HEK293 (cell line): ENCODE measurements at regions not wholly inside any gene's neighbourhood (a gene's known extent, or its start where the extent isn't known, plus 50 kb on each side); places are given as distances from the start of the nearest gene placed in this dataset.
A peak's percentile ranks its signal among the peaks of the same experiment; 100 is the strongest.

Source experiments
- CTCF ChIA-PET: fragments of 350-600 bp; formaldehyde crosslinking; extraction: SDS; loops from one replicate; lab custom pipeline; 2021; ENCODE audit warnings: antibody characterized with exemption; lab: Yijun Ruan, JAX
- POLR2A ChIA-PET: fragments of 300-600 bp; formaldehyde crosslinking; extraction: SDS; loops from one replicate; lab custom pipeline; 2020; ENCODE audit warnings: antibody characterized with exemption, inconsistent platforms; lab: Yijun Ruan, JAX
- H3K27ac ChIP-seq: fragments of 200-500 bp; sonication (Bioruptor generic); 2 replicates; pipeline ENCODE4 v1.5.1; 2014; ENCODE audit warnings: low read depth, low read length, control low read depth, inconsistent platforms; ENCODE audit errors: extremely low read depth
- H3K36me3 ChIP-seq, 2 experiments: fragments of 200-500 bp in 1 of 2; sonication (Bioruptor generic) in 1 of 2; 1 replicate in 1 of 2; 2 replicates in 1 of 2; pipeline ENCODE4 v1.5.1; 2014 to 2017; ENCODE audit warnings: inconsistent platforms in 2 of 2, low read length in 2 of 2; ENCODE audit not compliant: control insufficient read depth in 2 of 2, insufficient read depth in 1 of 2
- H3K4me1 ChIP-seq: fragments of 200-500 bp; sonication (Bioruptor generic); 2 replicates; pipeline ENCODE4 v1.5.1; 2014; ENCODE audit warnings: mild to moderate bottlenecking, low read length, inconsistent platforms; ENCODE audit not compliant: control insufficient read depth, insufficient read depth
- H3K4me3 ChIP-seq: 2 replicates; pipeline ENCODE4 v1.5.1; 2011; ENCODE audit warnings: low read depth, mild to moderate bottlenecking, control low read depth, low read length, moderate library complexity
- H3K9me3 ChIP-seq: fragments of 200-500 bp; sonication (Bioruptor generic); 2 replicates; pipeline ENCODE4 v1.5.1; 2014; ENCODE audit warnings: low read depth, low read length, inconsistent platforms; ENCODE audit not compliant: control insufficient read depth, insufficient read depth
- GFI1B ChIP-seq: fragments of 450-650 bp; formaldehyde crosslinking; IDR thresholded peaks from 2 replicates; pipeline ENCODE4 v1.5.1; 2016; ENCODE audit warnings: missing biosample characterization, missing genetic modification characterization
- OVOL3 ChIP-seq: fragments of 450-650 bp; formaldehyde crosslinking; IDR thresholded peaks from 2 replicates; pipeline ENCODE4 v1.5.1; 2016; ENCODE audit warnings: missing biosample characterization, missing genetic modification characterization
- PBX3 ChIP-seq: sonication (generic); formaldehyde crosslinking; IDR thresholded peaks from 2 replicates; pipeline ENCODE4 v1.8.1; 2022; ENCODE audit warnings: mild to moderate bottlenecking, moderate library complexity, missing genetic modification reagents
- PRDM6 ChIP-seq: fragments of 450-650 bp; formaldehyde crosslinking; IDR thresholded peaks from 2 replicates; pipeline ENCODE4 v1.5.1; 2017; ENCODE audit warnings: missing biosample characterization, missing genetic modification characterization
- SALL2 ChIP-seq: fragments of 450-650 bp; formaldehyde crosslinking; IDR thresholded peaks from 2 replicates; pipeline ENCODE4 v1.5.0; 2017; ENCODE audit warnings: missing biosample characterization, mild to moderate bottlenecking, missing genetic modification characterization, borderline replicate concordance
- ZBTB1 ChIP-seq: fragments of 450-650 bp; formaldehyde crosslinking; IDR thresholded peaks from 2 replicates; pipeline ENCODE4 v1.5.1; 2016; ENCODE audit warnings: missing biosample characterization, missing genetic modification characterization
- ZBTB10 ChIP-seq: fragments of 450-650 bp; formaldehyde crosslinking; IDR thresholded peaks from 2 replicates; pipeline ENCODE4 v1.5.1; 2016; ENCODE audit warnings: missing biosample characterization, missing genetic modification characterization
- ZBTB48 ChIP-seq: fragments of 450-650 bp; formaldehyde crosslinking; IDR thresholded peaks from 2 replicates; pipeline ENCODE4 v1.5.1; 2016; ENCODE audit warnings: missing biosample characterization, missing genetic modification characterization
- ZNF132 ChIP-seq: fragments of 450-650 bp; formaldehyde crosslinking; IDR thresholded peaks from 2 replicates; pipeline ENCODE4 v1.5.1; 2017; ENCODE audit warnings: missing biosample characterization, missing genetic modification characterization, borderline replicate concordance
- ZNF133 ChIP-seq: fragments of 450-650 bp; formaldehyde crosslinking; IDR thresholded peaks from 2 replicates; pipeline ENCODE4 v1.5.1; 2016; ENCODE audit warnings: missing biosample characterization, missing genetic modification characterization
- ZNF155 ChIP-seq: fragments of 450-650 bp; formaldehyde crosslinking; IDR thresholded peaks from 2 replicates; pipeline ENCODE4 v1.5.1; 2016; ENCODE audit warnings: missing biosample characterization, missing genetic modification characterization
- ZNF24 ChIP-seq: fragments of 450-650 bp; formaldehyde crosslinking; IDR thresholded peaks from 2 replicates; pipeline ENCODE4 v1.5.1; 2016; ENCODE audit warnings: missing biosample characterization, missing genetic modification characterization
- ZNF302 ChIP-seq: fragments of 450-650 bp; formaldehyde crosslinking; IDR thresholded peaks from 2 replicates; pipeline ENCODE4 v1.5.1; 2016; ENCODE audit warnings: missing biosample characterization, missing genetic modification characterization, low read depth
- ZNF341 ChIP-seq: fragments of 450-650 bp; formaldehyde crosslinking; IDR thresholded peaks from 2 replicates; pipeline ENCODE4; 2016; ENCODE audit warnings: low read depth, missing biosample characterization, missing genetic modification characterization
- ZNF416 ChIP-seq: fragments of 450-650 bp; formaldehyde crosslinking; IDR thresholded peaks from 2 replicates; pipeline ENCODE4 v1.5.1; 2016; ENCODE audit warnings: missing biosample characterization, missing genetic modification characterization
- ZNF521 ChIP-seq: fragments of 450-650 bp; formaldehyde crosslinking; IDR thresholded peaks from 2 replicates; pipeline ENCODE4 v1.5.1; 2017; ENCODE audit warnings: missing biosample characterization, mild to moderate bottlenecking, missing genetic modification characterization
- ZNF600 ChIP-seq: fragments of 450-650 bp; formaldehyde crosslinking; IDR thresholded peaks from 2 replicates; pipeline ENCODE4 v1.5.1; 2016; ENCODE audit warnings: missing biosample characterization, missing genetic modification characterization
- ZNF658 ChIP-seq: fragments of 450-650 bp; formaldehyde crosslinking; IDR thresholded peaks from 2 replicates; pipeline ENCODE4; 2016; ENCODE audit warnings: missing biosample characterization, missing genetic modification characterization
- ZNF664 ChIP-seq: fragments of 450-650 bp; formaldehyde crosslinking; IDR thresholded peaks from 2 replicates; pipeline ENCODE4 v1.5.1; 2016; ENCODE audit warnings: missing biosample characterization, missing genetic modification characterization
- ZNF670 ChIP-seq: fragments of 450-650 bp; formaldehyde crosslinking; IDR thresholded peaks from 2 replicates; pipeline ENCODE4 v1.5.1; 2016; ENCODE audit warnings: missing biosample characterization, missing genetic modification characterization, low read depth
- ZNF747 ChIP-seq: fragments of 450-650 bp; formaldehyde crosslinking; IDR thresholded peaks from 2 replicates; pipeline ENCODE4 v1.5.1; 2016; ENCODE audit warnings: missing biosample characterization, missing genetic modification characterization
- ZNF837 ChIP-seq: fragments of 450-650 bp; formaldehyde crosslinking; IDR thresholded peaks from 2 replicates; pipeline ENCODE4 v1.5.1; 2016; ENCODE audit warnings: missing biosample characterization, missing genetic modification characterization
- TF ChIP-seq, protein P1 (sequence below): fragments of 450-650 bp; formaldehyde crosslinking; IDR thresholded peaks from 2 replicates; pipeline ENCODE4 v1.5.1; 2016; ENCODE audit warnings: missing biosample characterization, missing genetic modification characterization
- TF ChIP-seq, protein P2 (sequence below): fragments of 450-650 bp; formaldehyde crosslinking; IDR thresholded peaks from 2 replicates; pipeline ENCODE4; 2016; ENCODE audit warnings: missing biosample characterization, missing genetic modification characterization

GRCh38 chr10:33749790-33750189 lies 415.3 kb upstream of the NRP1 start (continued):
- TF ChIP-seq, protein P1, sequence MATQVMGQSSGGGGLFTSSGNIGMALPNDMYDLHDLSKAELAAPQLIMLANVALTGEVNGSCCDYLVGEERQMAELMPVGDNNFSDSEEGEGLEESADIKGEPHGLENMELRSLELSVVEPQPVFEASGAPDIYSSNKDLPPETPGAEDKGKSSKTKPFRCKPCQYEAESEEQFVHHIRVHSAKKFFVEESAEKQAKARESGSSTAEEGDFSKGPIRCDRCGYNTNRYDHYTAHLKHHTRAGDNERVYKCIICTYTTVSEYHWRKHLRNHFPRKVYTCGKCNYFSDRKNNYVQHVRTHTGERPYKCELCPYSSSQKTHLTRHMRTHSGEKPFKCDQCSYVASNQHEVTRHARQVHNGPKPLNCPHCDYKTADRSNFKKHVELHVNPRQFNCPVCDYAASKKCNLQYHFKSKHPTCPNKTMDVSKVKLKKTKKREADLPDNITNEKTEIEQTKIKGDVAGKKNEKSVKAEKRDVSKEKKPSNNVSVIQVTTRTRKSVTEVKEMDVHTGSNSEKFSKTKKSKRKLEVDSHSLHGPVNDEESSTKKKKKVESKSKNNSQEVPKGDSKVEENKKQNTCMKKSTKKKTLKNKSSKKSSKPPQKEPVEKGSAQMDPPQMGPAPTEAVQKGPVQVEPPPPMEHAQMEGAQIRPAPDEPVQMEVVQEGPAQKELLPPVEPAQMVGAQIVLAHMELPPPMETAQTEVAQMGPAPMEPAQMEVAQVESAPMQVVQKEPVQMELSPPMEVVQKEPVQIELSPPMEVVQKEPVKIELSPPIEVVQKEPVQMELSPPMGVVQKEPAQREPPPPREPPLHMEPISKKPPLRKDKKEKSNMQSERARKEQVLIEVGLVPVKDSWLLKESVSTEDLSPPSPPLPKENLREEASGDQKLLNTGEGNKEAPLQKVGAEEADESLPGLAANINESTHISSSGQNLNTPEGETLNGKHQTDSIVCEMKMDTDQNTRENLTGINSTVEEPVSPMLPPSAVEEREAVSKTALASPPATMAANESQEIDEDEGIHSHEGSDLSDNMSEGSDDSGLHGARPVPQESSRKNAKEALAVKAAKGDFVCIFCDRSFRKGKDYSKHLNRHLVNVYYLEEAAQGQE (tag by site-specific recombination) = no peak

DNA sequence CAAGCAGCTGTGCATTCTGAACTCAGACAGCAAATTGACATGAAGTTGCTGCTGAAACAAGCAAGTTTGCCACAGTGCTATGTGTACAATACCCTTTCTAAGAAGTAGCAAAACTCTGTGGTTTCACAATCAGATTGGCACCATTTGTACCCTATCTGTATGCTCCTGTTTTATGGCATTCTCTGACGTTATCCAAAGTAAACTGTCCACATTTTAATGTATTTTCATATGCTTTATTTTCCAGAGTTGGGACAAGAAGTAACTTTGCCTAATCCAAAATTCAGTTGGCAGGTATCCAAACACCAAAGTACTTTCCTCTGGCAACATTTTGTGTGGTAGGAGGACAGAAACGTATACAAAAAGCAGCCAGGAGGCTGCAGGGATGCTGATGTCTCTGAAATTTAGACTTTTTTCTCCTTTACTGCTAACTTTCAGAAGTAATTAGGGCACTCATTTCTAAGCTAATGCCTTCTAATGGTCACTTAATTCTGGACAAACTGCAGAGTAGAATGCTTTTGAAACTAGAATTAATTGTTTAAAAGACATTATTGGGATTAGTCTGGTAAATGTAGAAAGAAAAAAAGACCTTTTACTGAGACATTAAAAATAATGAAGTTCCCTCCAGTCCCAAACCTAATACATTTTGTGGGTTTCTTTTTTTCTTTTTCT lies 414.7 kb upstream of the NRP1 start:
- peak; percentile 21; the same call in 1 of the 2 replicates for TF ChIP-seq PRDM6
- peak; percentile 55; the same call in 1 of the 2 replicates for TF ChIP-seq ZNF133 (tag by site-specific recombination)
- TF ChIP-seq ZBTB48 (tag by site-specific recombination) = no peak
- no peak for TF ChIP-seq ZNF747 (tag by site-specific recombination)
- TF ChIP-seq, all 188 proteins: peak for 2
- Histone ChIP-seq H3K36me3 (no peaks in the 10 kb centered on the region), H3K4me1 (peaks cover 5% of the 10 kb centered on the region), H3K27ac (no peak overlapping the region), H3K4me3 (no peak overlapping the region), H3K9me3 (no peaks in the 10 kb centered on the region)
- ChIA-PET CTCF (no interaction called here), POLR2A (no interaction called here)

DNA sequence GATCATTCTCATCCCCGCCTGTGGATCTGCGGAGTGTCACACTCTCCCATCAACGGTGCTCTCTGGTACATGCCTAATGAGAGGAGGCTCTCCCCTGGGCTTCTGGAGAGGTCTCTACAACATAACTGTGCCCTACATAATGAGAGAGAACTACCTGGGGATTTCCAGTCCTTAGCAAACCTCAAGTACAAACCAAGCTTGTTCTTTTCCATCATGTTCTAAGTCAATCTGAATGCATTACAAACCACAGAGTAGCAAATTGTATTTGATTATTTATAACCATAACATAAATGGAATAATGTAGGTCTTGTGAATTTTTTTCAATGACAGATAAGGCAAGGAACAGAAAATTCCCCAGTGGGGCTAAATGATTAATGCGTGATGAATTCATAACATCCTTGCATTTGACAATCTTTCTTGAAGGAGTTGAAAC lies 412.4 kb upstream of the NRP1 start:
- Histone ChIP-seq H3K27ac (no peak overlapping the region), H3K9me3 (no peaks in the 10 kb centered on the region), H3K4me1 (peaks cover 8% of the 10 kb centered on the region), H3K4me3 (no peak overlapping the region), H3K36me3 (no peaks in the 10 kb centered on the region)
- TF ChIP-seq ZNF600 (tag by site-specific recombination) (no peak), ZNF24 (no peak), ZNF670 (tag by site-specific recombination) (no peak), ZNF658 (tag by site-specific recombination) (no peak), ZNF341 (tag by site-specific recombination) (no peak), PBX3 (CRISPR knock-in tag) (no peak), ZBTB1 (no peak), ZNF155 (tag by site-specific recombination) (no peak), GFI1B (tag by site-specific recombination) (no peak), ZNF664 (tag by site-specific recombination) (no peak), ZBTB10 (tag by site-specific recombination) (no peak), ZNF521 (tag by site-specific recombination) (no peak), ZNF837 (tag by site-specific recombination) (no peak), OVOL3 (no peak), ZNF132 (tag by site-specific recombination) (no peak), SALL2 (no peak), ZNF416 (no peak), ZNF302 (tag by site-specific recombination) (no peak)
- TF ChIP-seq, protein P2, sequence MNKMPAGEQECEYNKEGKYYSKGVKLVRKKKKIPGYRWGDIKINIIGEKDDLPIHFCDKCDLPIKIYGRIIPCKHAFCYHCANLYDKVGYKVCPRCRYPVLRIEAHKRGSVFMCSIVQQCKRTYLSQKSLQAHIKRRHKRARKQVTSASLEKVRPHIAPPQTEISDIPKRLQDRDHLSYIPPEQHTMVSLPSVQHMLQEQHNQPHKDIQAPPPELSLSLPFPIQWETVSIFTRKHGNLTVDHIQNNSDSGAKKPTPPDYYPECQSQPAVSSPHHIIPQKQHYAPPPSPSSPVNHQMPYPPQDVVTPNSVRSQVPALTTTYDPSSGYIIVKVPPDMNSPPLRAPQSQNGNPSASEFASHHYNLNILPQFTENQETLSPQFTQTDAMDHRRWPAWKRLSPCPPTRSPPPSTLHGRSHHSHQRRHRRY (tag by site-specific recombination) = no peak
- CTCF ChIA-PET = interaction anchor here (0.6 kb wide), 1 partner anchor 631 kb away, joined by 3 read pairs; no protein-coding TSS in a partner anchor
- POLR2A ChIA-PET = no interaction called here
